Immature natural killer cell (primary cell): ENCODE measurements at regions not wholly inside any gene's neighbourhood (a gene's known extent, or its start where the extent isn't known, plus 50 kb on each side); places are given as distances from the start of the nearest gene placed in this dataset.

Source experiments
- DNase-seq, 3 donors: peaks; one replicate each; pipeline ENCODE4 v3.0.0; 2022; ENCODE audit warnings: mixed read lengths in 1 of 3
- H3K27ac Mint-ChIP-seq, 6 donors: one replicate each; pipeline ENCODE4 v1.8.0; 2020; ENCODE audit warnings: mixed read lengths in 6 of 6, mild to moderate bottlenecking in 5 of 6, inconsistent platforms in 4 of 6, moderate library complexity in 3 of 6
- H3K27me3 Mint-ChIP-seq, 3 donors: one replicate each; pipeline ENCODE4 v1.8.0; 2020 to 2021; ENCODE audit warnings: low read depth in 3 of 3, mild to moderate bottlenecking in 3 of 3, mixed read lengths in 3 of 3, moderate library complexity in 3 of 3, inconsistent platforms in 1 of 3
- H3K36me3 Mint-ChIP-seq, 3 donors: one replicate each; pipeline ENCODE4 v1.8.0; 2020; ENCODE audit warnings: mixed read lengths in 3 of 3, inconsistent platforms in 2 of 3, mild to moderate bottlenecking in 2 of 3
- H3K4me1 Mint-ChIP-seq, 2 donors: one replicate each; pipeline ENCODE4 v1.8.0; 2020; ENCODE audit warnings: inconsistent platforms in 2 of 2, mild to moderate bottlenecking in 2 of 2, mixed read lengths in 2 of 2, moderate library complexity in 1 of 2
- H3K4me3 Mint-ChIP-seq, 5 donors: one replicate each; pipeline ENCODE4 v1.8.0; 2020; ENCODE audit warnings: mild to moderate bottlenecking in 5 of 5, mixed read lengths in 5 of 5, inconsistent platforms in 3 of 5, moderate library complexity in 3 of 5
- H3K9me3 Mint-ChIP-seq, 6 donors: one replicate each; pipeline ENCODE4 v1.8.0; 2020; ENCODE audit warnings: mild to moderate bottlenecking in 6 of 6, mixed read lengths in 6 of 6, inconsistent platforms in 4 of 6, moderate library complexity in 3 of 6

DNA sequence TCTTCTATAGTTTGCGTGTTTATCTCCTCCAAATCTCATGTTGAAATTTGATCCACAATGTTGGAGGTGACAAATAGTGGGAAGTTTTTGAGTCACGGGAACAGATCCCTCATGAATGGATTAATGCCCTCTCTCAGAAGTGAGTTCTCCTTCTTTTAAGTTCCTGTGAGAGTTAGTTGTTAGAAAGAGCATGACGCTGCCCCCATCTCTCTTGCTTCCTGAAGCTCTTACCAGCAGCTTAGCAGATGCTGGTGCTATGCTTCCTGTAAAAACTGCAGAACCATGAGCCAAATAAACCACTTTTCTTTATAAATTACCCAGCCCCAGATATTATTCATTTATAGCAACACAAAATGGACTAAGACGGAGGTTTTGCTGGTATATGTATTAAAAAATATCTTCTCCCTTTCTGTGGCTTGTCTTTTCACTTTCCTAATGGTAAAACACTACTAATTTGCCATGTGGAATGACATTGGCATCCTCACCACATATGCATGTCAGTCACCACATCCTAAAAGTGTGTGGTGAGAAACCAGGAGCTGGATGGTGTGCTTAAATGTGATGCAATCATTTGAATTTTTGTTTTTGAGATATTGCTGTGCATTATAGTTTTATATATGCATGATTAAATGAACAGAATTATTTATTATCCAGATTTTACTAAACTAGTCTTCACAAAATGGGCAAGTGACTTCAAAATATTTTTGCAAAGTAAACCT is 449.3 kb downstream of the ADAMTS20 start:
- Mint-ChIP-seq H3K36me3 (peaks cover 0 to 4% (median 0%) of the 10 kb centered on the region in 3 donors), H3K27me3 (no peaks in the 10 kb centered on the region), H3K4me1 (no peaks in the 10 kb centered on the region), H3K9me3 (peaks cover 5 to 17% (median 12%) of the 10 kb centered on the region in 6 donors), H3K4me3 (no peak overlapping the region), H3K27ac (no peak overlapping the region)
- DNase-seq, result no peak

DNA sequence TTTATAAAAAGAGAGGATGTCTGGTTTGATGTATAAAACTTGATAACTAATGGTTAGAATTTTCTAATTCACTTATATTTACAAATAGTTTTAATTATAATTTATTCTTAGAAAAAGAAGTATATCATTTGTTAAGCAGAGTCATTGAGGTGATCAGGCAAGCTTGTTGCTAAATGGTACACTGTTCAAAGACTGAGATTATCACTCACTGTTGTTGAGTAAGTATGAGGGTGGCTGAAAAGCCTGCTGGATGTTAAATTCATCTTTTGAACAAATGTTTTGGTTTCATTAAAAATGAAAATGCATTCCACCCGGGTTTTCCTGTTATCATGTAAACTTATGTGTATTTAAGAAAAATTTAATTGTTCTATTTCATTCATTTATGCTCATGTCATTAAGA is 451.8 kb downstream of the ADAMTS20 start:
- Mint-ChIP-seq H3K27ac (no peak overlapping the region), H3K27me3 (peaks cover 0 to 2% (median 0%) of the 10 kb centered on the region in 3 donors), H3K4me3 (no peak overlapping the region), H3K4me1 (no peaks in the 10 kb centered on the region), H3K9me3 (peaks cover 7 to 23% (median 11%) of the 10 kb centered on the region in 6 donors), H3K36me3 (no peaks in the 10 kb centered on the region)
- DNase-seq, result no peak

DNA sequence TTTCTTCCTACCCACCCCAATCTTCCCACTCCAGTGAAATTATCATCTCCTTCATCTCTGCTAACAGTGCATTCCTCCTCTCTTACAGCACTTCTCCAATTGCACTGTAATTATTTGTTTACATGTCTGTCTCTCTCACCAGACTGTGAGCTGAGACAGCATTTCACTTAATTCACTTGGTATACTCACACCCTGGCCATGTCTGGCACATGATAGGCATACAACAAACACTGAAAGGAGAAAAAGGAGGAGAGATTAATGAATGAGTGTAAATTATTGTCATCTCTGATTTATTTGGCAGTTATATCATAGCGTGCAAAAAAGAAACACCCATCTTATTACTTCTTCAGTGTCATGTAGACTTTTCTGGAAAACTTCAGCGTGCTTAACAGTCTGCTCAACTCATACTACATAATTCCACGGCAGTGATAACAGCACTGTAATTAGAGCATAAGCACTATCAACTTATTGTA is 452.3 kb downstream of the ADAMTS20 start:
- no peaks in the 10 kb centered on the region for H3K36me3 Mint-ChIP-seq
- H3K4me3 Mint-ChIP-seq, result no peak overlapping the region
- DNase-seq, result no peak
- peaks cover 0 to 2% (median 0%) of the 10 kb centered on the region in 3 donors for H3K27me3 Mint-ChIP-seq
- no peaks in the 10 kb centered on the region for H3K4me1 Mint-ChIP-seq
- no peak overlapping the region for H3K27ac Mint-ChIP-seq
- peaks cover 5 to 23% (median 13%) of the 10 kb centered on the region in 6 donors for H3K9me3 Mint-ChIP-seq

DNA sequence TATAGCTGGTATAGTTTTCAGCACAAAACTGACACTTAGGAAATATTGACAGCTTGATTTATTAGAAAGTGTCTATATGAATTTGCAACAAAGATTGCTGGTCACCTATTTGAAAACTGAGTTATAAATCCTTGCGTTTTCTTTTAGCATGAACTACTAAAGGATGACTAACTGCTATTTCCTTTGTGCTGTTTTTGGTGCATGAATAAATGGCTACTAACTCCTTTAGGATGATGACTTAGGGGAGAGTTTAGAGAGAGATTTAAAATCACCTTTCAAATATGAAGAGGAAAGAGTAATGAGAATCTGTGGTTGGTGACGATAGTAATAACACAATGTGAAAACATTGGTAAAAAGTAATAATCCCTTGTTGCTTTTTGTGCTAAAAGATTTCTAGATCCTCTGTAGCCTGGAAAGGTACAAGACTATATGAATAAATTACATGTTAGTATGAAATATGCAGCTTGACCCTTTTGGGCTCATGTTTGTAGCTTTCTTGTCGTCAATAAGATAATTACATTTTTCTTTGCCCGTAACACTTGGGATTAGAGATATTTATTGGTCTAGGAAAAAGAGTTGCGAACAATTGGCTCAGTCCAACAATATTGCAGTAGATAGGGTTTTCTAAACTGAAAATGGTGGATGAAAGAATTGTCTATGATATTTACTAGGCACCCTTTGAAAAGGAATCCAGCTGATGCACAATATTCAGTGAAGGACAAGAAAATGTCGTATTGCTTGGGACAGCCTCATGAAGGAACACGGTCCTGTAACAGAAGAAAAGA is 453.0 kb downstream of the ADAMTS20 start:
- Mint-ChIP-seq H3K9me3 (peaks cover 4 to 29% (median 14%) of the 10 kb centered on the region in 6 donors), H3K36me3 (no peaks in the 10 kb centered on the region), H3K27me3 (peaks cover 0 to 2% (median 0%) of the 10 kb centered on the region in 3 donors), H3K4me3 (no peak overlapping the region), H3K4me1 (no peaks in the 10 kb centered on the region), H3K27ac (no peak overlapping the region)
- no peak for DNase-seq

DNA sequence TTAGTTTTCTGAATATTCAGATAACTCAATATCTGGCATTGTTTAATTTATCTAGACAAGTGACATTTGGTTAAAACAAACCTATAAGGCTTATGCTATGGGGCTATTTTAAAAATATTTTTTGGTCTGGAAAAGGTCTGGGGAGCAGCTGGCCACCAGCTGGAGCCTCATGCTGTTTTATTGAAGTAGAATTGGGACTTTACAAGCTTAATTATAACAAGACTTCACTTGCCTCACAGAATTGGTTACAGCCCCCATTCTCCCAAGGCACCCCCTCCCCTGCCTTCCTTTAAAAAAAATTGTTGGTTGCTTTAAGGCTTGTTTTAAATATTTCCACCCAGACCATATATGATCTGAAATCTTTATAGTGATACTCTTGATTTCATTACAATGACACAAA is 453.9 kb downstream of the ADAMTS20 start:
- Mint-ChIP-seq H3K4me3 (no peak overlapping the region), H3K4me1 (no peaks in the 10 kb centered on the region), H3K9me3 (peaks cover 6 to 34% (median 15%) of the 10 kb centered on the region in 6 donors), H3K27ac (no peak overlapping the region), H3K36me3 (no peaks in the 10 kb centered on the region), H3K27me3 (peaks cover 0 to 2% (median 0%) of the 10 kb centered on the region in 3 donors)
- no peak for DNase-seq

DNA sequence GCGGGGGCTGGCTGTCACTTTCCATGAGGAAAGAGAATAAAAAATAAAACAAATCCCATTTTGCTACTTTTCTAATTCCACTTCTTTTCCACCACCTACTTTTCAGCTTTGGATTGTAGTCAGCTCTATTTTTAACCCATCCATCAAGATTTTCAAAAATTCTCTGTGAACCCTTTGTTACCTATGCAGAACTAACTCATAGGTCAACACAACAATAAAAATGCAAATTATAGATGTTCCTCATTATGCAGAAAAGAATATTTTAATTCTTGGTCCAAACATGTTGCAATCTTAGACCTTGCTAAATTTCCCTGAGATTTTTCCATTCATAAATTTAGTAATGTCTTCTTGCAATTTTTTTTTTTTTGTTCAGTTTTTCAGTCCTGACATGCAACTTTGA is 454.5 kb downstream of the ADAMTS20 start:
- H3K9me3 Mint-ChIP-seq, result peaks cover 11 to 35% (median 21%) of the 10 kb centered on the region in 6 donors
- no peak for DNase-seq
- H3K27ac Mint-ChIP-seq, result no peak overlapping the region
- H3K27me3 Mint-ChIP-seq, result peaks cover 0 to 2% (median 0%) of the 10 kb centered on the region in 3 donors
- no peaks in the 10 kb centered on the region for H3K4me1 Mint-ChIP-seq
- H3K4me3 Mint-ChIP-seq, result no peak overlapping the region
- H3K36me3 Mint-ChIP-seq, result no peaks in the 10 kb centered on the region

DNA sequence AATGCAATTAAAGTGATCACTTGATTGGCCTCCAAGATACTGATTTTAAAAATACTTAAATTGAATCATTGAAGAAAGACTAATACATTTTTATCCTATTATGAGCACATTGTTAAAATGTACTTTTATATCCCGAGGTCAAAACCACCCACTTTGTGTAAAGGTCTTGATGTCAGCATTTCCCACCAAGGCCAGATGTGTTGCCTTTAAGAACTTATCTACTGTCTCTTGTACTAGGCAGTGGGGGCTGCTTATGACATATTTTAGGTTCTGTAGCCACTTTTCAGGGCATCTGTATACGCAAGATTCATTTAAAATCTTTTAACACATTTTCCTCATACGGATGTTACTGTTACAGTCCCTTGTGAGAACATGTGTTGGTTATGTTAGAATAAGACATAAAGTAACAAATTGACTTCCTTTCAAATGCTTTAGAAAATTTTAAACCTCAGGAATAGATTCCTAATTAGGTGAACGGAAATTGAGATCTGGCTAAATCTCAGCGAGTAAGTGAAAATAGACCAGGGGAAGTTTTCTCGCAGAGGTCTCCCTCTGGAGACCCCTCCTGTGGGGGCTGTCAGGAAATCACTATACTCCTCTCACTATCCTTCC is 456.2 kb downstream of the ADAMTS20 start:
- Mint-ChIP-seq H3K4me3 (no peak overlapping the region), H3K27ac (no peak overlapping the region), H3K9me3 (peaks cover 15 to 41% (median 22%) of the 10 kb centered on the region in 6 donors), H3K4me1 (no peaks in the 10 kb centered on the region), H3K36me3 (no peaks in the 10 kb centered on the region), H3K27me3 (peaks cover 0 to 2% (median 0%) of the 10 kb centered on the region in 3 donors)
- no peak for DNase-seq

DNA sequence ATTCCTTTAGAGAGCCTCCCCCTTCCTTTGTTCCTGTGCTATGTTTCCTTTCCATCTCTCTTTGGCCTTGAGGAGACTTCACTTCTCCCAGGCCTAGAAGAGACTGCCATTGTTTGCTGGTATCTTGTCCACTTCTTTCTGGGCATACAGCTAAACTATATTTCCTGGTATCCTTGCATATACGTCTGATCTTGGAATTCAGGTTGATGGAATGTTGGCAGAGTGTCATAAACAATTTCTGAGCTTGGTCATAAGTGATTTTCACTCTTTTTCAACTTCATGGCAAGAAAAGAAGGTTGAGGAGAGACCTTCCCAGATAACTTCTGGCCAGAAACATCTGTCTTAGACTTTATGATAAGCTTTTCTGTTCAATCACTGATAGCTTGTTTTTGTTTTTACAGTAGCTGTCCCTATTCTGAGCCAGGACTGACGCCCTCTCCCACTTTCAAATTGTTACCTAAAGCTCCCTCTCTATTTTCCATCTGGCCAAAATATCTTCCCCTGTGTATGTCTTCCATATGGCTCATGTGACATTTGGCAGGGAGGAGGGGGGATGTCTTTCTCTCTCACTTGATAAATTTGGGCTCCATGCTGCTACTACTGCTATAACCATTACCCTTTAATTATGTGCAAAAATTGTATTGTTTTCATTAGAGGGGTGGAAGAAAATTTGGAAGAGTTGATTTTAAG is 457.0 kb downstream of the ADAMTS20 start:
- DNase-seq, result no peak
- H3K36me3 Mint-ChIP-seq, result no peaks in the 10 kb centered on the region
- peaks cover 16 to 47% (median 28%) of the 10 kb centered on the region in 6 donors for H3K9me3 Mint-ChIP-seq
- H3K27ac Mint-ChIP-seq, result no peak overlapping the region
- H3K4me3 Mint-ChIP-seq, result no peak overlapping the region
- H3K27me3 Mint-ChIP-seq, result peaks cover 0 to 2% (median 0%) of the 10 kb centered on the region in 3 donors
- no peaks in the 10 kb centered on the region for H3K4me1 Mint-ChIP-seq

DNA sequence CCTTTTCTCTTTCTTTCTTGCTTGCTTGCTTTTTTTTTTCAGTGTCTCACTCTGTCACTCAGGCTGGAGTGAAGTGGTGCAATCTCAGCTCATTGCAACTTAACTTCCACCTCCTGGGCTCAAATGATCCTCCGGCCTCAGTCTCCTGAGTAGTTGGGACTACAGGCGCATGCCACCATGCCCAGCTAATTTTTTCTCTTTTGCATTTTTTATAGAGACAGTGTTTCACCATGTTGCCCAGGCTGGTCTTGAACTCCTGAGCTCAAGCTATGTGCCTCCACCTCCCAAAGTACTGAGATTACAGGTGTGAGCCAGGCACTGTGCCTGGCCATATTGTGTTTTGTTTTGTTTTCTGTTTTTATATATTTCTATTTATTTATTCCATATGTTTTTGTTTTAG is 461.0 kb downstream of the ADAMTS20 start:
- Mint-ChIP-seq H3K4me3 (no peak overlapping the region), H3K27ac (no peak overlapping the region)

DNA sequence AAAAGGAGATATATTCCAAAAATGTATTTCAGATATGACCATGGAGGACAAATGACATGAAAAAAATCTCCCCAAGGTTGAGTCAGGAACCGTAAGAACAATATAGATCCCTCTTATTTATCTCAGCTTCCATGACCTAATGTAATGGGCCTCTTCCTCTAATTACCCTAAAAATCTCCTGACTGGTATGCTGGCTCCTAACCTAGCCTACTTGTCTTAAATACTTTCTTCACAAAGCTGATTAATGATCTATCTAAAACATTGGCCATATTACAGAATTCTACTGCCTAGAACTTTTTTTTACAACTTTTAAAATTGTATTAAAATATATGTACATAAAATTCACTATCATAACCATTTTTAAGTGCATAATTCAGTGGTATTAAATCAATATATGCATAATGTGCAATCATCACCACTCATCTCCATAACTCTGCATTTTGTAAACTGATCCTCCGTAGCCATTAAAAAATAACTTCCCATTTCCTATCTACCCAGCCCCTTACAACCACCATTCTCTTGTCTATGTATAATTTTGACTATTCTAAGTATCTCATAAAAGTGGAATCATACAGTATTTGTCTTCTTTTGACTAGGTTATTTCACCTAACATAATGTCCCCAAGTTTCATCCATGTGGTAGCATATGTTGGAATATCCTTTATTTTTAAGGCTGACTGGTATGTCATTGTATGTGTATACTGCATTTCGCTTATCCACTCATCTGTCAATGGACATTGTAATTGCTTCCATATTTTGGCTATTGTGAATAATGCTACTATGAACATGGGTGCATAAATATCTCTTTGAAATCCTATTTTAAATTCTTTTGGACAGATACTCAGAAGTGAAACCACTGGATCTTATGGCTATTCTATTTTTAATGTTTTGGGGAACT is 464.6 kb downstream of the ADAMTS20 start:
- Mint-ChIP-seq H3K4me1 (no peaks in the 10 kb centered on the region), H3K9me3 (peaks cover 17 to 51% (median 31%) of the 10 kb centered on the region in 6 donors), H3K36me3 (no peaks in the 10 kb centered on the region), H3K27ac (no peak overlapping the region), H3K27me3 (peaks cover 0 to 3% (median 3%) of the 10 kb centered on the region in 3 donors), H3K4me3 (no peak overlapping the region)
- no peak for DNase-seq

More for the DNA sequence above, 461.0 kb downstream of the ADAMTS20 start:
- H3K36me3 Mint-ChIP-seq, result no peaks in the 10 kb centered on the region
- H3K4me1 Mint-ChIP-seq, result no peaks in the 10 kb centered on the region
- peaks cover 0 to 3% (median 0%) of the 10 kb centered on the region in 3 donors for H3K27me3 Mint-ChIP-seq
- peaks cover 20 to 44% (median 31%) of the 10 kb centered on the region in 6 donors for H3K9me3 Mint-ChIP-seq
- no peak for DNase-seq

DNA sequence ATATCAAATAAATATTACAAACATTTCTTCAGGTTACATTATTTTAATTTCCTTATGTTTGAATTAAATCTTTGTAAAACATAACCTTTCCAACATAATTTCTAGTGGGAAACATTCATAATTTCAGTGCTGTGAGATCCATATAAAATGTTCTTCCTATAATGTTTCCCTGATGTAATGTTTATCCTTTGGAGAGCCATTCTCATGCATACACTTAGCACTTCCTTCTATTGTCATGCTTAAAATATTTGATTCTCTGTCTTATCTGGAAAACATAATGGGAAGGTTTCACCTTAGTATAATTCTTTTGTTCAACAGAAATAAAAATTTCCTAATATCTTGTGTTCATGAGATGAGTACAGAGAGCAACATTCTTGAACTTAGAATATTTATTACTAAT is 472.5 kb downstream of the ADAMTS20 start:
- peaks cover 10 to 50% (median 13%) of the 10 kb centered on the region in 6 donors for H3K9me3 Mint-ChIP-seq
- H3K4me1 Mint-ChIP-seq, result no peaks in the 10 kb centered on the region
- DNase-seq, result no peak
- no peak overlapping the region for H3K27ac Mint-ChIP-seq
- no peak overlapping the region for H3K4me3 Mint-ChIP-seq
- no peaks in the 10 kb centered on the region for H3K36me3 Mint-ChIP-seq
- peaks cover 0 to 3% (median 0%) of the 10 kb centered on the region in 3 donors for H3K27me3 Mint-ChIP-seq

DNA sequence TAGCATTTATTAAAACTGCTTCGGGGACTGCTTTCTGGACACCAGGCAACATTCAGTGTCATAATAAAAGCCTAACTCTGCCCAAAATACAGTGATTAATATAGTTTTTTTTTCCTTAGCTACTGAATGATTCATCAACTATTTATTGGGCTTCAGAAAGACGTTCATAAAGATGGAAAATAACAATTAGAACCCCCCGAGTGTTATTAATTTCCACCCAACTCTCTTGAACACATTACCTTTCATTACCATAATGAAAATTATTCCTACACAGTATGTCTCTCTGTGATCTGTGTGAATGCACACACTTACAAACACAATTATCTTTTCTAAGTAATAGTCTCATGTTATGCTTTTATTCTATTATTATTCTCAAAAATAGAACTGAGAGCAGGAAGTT is 473.0 kb downstream of the ADAMTS20 start:
- H3K4me3 Mint-ChIP-seq, result no peak overlapping the region
- H3K27ac Mint-ChIP-seq, result no peak overlapping the region
- DNase-seq, result no peak
- peaks cover 7 to 48% (median 10%) of the 10 kb centered on the region in 6 donors for H3K9me3 Mint-ChIP-seq
- no peaks in the 10 kb centered on the region for H3K27me3 Mint-ChIP-seq
- no peaks in the 10 kb centered on the region for H3K4me1 Mint-ChIP-seq
- no peaks in the 10 kb centered on the region for H3K36me3 Mint-ChIP-seq

DNA sequence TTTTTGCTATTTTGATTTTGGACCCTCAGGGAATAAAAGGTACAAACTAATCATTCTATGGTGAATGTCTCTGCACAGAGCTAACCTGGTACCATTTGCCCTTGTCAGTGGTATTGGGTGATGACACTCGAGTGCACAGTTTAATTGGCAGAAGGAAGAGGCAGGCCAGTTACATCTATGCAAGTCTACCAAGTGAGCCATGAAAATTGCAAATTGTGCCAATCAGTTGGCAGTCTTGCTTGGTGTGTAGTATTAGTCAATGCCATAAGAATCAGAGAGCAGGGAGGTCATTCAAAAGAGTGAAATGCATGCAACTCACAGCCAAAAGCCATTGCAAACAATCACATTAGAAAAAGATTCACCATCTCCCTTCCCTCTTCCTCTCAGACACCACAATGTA is 479.6 kb downstream of the ADAMTS20 start:
- no peaks in the 10 kb centered on the region for H3K36me3 Mint-ChIP-seq
- H3K27ac Mint-ChIP-seq, result no peak overlapping the region
- no peaks in the 10 kb centered on the region for H3K27me3 Mint-ChIP-seq
- DNase-seq, result no peak
- H3K9me3 Mint-ChIP-seq, result peaks cover 4 to 29% (median 13%) of the 10 kb centered on the region in 6 donors
- no peaks in the 10 kb centered on the region for H3K4me1 Mint-ChIP-seq
- H3K4me3 Mint-ChIP-seq, result no peak overlapping the region
